NB4 (cell line): ENCODE measurements at regions not wholly inside any gene's neighbourhood (a gene's known extent, or its start where the extent isn't known, plus 50 kb on each side); places are given as distances from the start of the nearest gene placed in this dataset.
"Not testable (repeated sequence)": the region's sequence is repeated elsewhere in the genome, so short reads cannot be mapped to it uniquely, and the experiment has no call there.

ENCODE experiments used
- DNase-seq: peaks from one replicate; pipeline ENCODE4 v3.0.0; 2010; ENCODE audit warnings: low read depth
- H3K4me3 ChIP-seq: one replicate; pipeline ENCODE4 v1.5.1; 2011; ENCODE audit warnings: mild to moderate bottlenecking, low read depth, low read length, moderate library complexity
- CTCF ChIP-seq: IDR thresholded peaks from one replicate; pipeline ENCODE4 v1.5.1; 2012; ENCODE audit warnings: low read depth, low read length
- MAX ChIP-seq: IDR thresholded peaks from 2 replicates; pipeline ENCODE4 v1.6.1; 2011; ENCODE audit warnings: low read depth, low read length
- MYC ChIP-seq: IDR thresholded peaks from 2 replicates; pipeline ENCODE4 v1.6.1; 2011; ENCODE audit warnings: low read depth, low read length
- POLR2A ChIP-seq: IDR thresholded peaks from 2 replicates; pipeline ENCODE4 v1.6.1; 2011; ENCODE audit warnings: mild to moderate bottlenecking; ENCODE audit not compliant: insufficient read length; ENCODE audit errors: extremely low read depth

- no peak for DNase-seq
- no peak overlapping the region for H3K4me3 ChIP-seq
- TF ChIP-seq CTCF (no peak), POLR2A (no peak), MAX (no peak), MYC (no peak)
Measured at GRCh38 chrX:107325467-107325866, 119.1 kb downstream of the DNAAF6 start.

GRCh38 chrX:107348051-107348450, 101.4 kb upstream of the FRMPD3 start:
- no peak for DNase-seq
- TF ChIP-seq CTCF: no peak
- no peak for TF ChIP-seq MAX
- no peak for TF ChIP-seq MYC
- TF ChIP-seq POLR2A: no peak
- H3K4me3 ChIP-seq: no peak overlapping the region

- TF ChIP-seq MAX (no peak), POLR2A (no peak), CTCF (no peak), MYC (no peak)
- no peak overlapping the region for H3K4me3 ChIP-seq
- no peak for DNase-seq
Measured at GRCh38 chrX:107348990-107349389, 100.5 kb upstream of the FRMPD3 start.

GRCh38 chrX:107355533-107355932, 93.9 kb upstream of the FRMPD3 start:
- TF ChIP-seq MYC (no peak), MAX (no peak), POLR2A (no peak), CTCF (no peak)
- no peak for DNase-seq
- no peak overlapping the region for H3K4me3 ChIP-seq

- H3K4me3 ChIP-seq: no peak overlapping the region
- DNase-seq: no peak
- TF ChIP-seq POLR2A (no peak), MAX (no peak), MYC (no peak), CTCF (no peak)
Measured at GRCh38 chrX:107360788-107361360, 88.6 kb upstream of the FRMPD3 start.

GRCh38 chrX:107370185-107370584, 79.3 kb upstream of the FRMPD3 start:
- H3K4me3 ChIP-seq, DNase-seq: not testable (repeated sequence)

GRCh38 chrX:107374132-107374531, 75.3 kb upstream of the FRMPD3 start:
- no peak overlapping the region for H3K4me3 ChIP-seq
- DNase-seq: no peak
- no peak for TF ChIP-seq MAX
- TF ChIP-seq CTCF: no peak
- no peak for TF ChIP-seq MYC
- TF ChIP-seq POLR2A: no peak
